GM19467 (cell line): ENCODE measurements at regions not wholly inside any gene's neighbourhood (a gene's known extent, or its start where the extent isn't known, plus 50 kb on each side); places are given as distances from the start of the nearest gene placed in this dataset.
"Not testable (repeated sequence)": the region's sequence is repeated elsewhere in the genome, so short reads cannot be mapped to it uniquely, and the experiment has no call there.

Experiments used
- ATAC-seq: cut with Tn5 transposase; IDR thresholded peaks from one replicate; pipeline ENCODE4 v1.9.1; 2021; ENCODE audit warnings: mild to moderate bottlenecking, moderate library complexity; ENCODE audit not compliant: unreplicated experiment

GRCh38 chr18:78829026-78829425 is 150.6 kb upstream of the SALL3 start:
- ATAC-seq, result not testable (repeated sequence)

GRCh38 chr18:78830161-78830560 is 149.5 kb upstream of the SALL3 start:
- ATAC-seq, result no peak

- ATAC-seq, result no peak
These were observed 148.8 kb upstream of the SALL3 start for GRCh38 chr18:78830826-78831225.

- ATAC-seq, result no peak
These were observed 148.0 kb upstream of the SALL3 start for GRCh38 chr18:78831603-78832002.

- no peak for ATAC-seq
These were observed 145.8 kb upstream of the SALL3 start for GRCh38 chr18:78833833-78834232.

GRCh38 chr18:78836838-78837237 is 142.8 kb upstream of the SALL3 start:
- no peak for ATAC-seq

GRCh38 chr18:78837754-78838153 is 141.9 kb upstream of the SALL3 start:
- no peak for ATAC-seq

- no peak for ATAC-seq
These were observed 141.4 kb upstream of the SALL3 start for GRCh38 chr18:78838183-78838582.

GRCh38 chr18:78849046-78849445 is 130.6 kb upstream of the SALL3 start:
- no peak for ATAC-seq

- ATAC-seq, result no peak
These were observed 130.2 kb upstream of the SALL3 start for GRCh38 chr18:78849458-78849857.

- ATAC-seq, result no peak
These were observed 126.3 kb upstream of the SALL3 start for GRCh38 chr18:78853341-78853740.

- no peak for ATAC-seq
These were observed 124.4 kb upstream of the SALL3 start for GRCh38 chr18:78855188-78855587.

- ATAC-seq, result no peak
These were observed 122.9 kb upstream of the SALL3 start for GRCh38 chr18:78856569-78857313.

- ATAC-seq, result no peak
These were observed 122.1 kb upstream of the SALL3 start for GRCh38 chr18:78857314-78858150.

GRCh38 chr18:78859686-78860085 is 119.9 kb upstream of the SALL3 start:
- no peak for ATAC-seq

GRCh38 chr18:78860117-78860516 is 119.5 kb upstream of the SALL3 start:
- ATAC-seq, result no peak

- ATAC-seq, result no peak
These were observed 118.5 kb upstream of the SALL3 start for GRCh38 chr18:78861116-78861515.

- no peak for ATAC-seq
These were observed 117.9 kb upstream of the SALL3 start for GRCh38 chr18:78861706-78862105.

- no peak for ATAC-seq
These were observed 117.2 kb upstream of the SALL3 start for GRCh38 chr18:78862395-78862794.

- ATAC-seq, result no peak
These were observed 114.5 kb upstream of the SALL3 start for GRCh38 chr18:78865056-78865598.

- no peak for ATAC-seq
These were observed 113.8 kb upstream of the SALL3 start for GRCh38 chr18:78865771-78866310.

GRCh38 chr18:78867131-78867530 is 112.5 kb upstream of the SALL3 start:
- no peak for ATAC-seq
